PC-3 (cell line): ENCODE measurements at regions not wholly inside any gene's neighbourhood (a gene's known extent, or its start where the extent isn't known, plus 50 kb on each side); places are given as distances from the start of the nearest gene placed in this dataset.
A peak's percentile ranks its signal among the peaks of the same experiment; 100 is the strongest.

ENCODE experiments used
- ATAC-seq: fragments of 200-7000 bp; cut with Tn5 transposase; 2 replicates; pipeline ENCODE4 v1.9.1; 2020; ENCODE audit warnings: mild to moderate bottlenecking, moderate library complexity
- BruUV-seq: library from RNA; stranded (reverse); fragments of 400-500 nt; replicated peaks from 2 replicates; lab custom pipeline; 2021; lab: Mats Ljungman, UMichigan
- CTCF ChIA-PET: fragments of 300-600 bp; sonication (Branson Sonifier 250); formaldehyde crosslinking; loops from one replicate; lab custom pipeline; 2022; ENCODE audit warnings: antibody characterized with exemption; lab: Charles Lee
- POLR2A ChIA-PET: fragments of 300-600 bp; sonication (Branson Sonifier 250); formaldehyde crosslinking; loops from one replicate; lab custom pipeline; 2022; ENCODE audit warnings: antibody characterized with exemption; ENCODE audit not compliant: unreplicated experiment; lab: Charles Lee
- DNase-seq: peaks from one replicate; pipeline ENCODE4 v3.0.0-alpha.2; 2015
- H2AFZ ChIP-seq: fragments of 300-600 bp; sonication (generic); 2 replicates; pipeline ENCODE4 v1.6.0; 2016; ENCODE audit warnings: antibody characterized with exemption, low read length
- H3F3A ChIP-seq: fragments of 300-600 bp; sonication (generic); one replicate; pipeline ENCODE4 v1.6.0; 2017; ENCODE audit warnings: antibody characterized with exemption, low read length, control low read depth, mild to moderate bottlenecking; ENCODE audit not compliant: unreplicated experiment
- H3K27ac ChIP-seq: fragments of 300-600 bp; sonication (generic); 2 replicates; pipeline ENCODE4 v1.5.1; 2016; ENCODE audit warnings: mild to moderate bottlenecking, low read length
- H3K27me3 ChIP-seq: fragments of 300-600 bp; sonication (generic); 2 replicates; pipeline ENCODE4 v1.6.1; 2016; ENCODE audit warnings: low read length, mixed read lengths
- H3K36me3 ChIP-seq: fragments of 300-600 bp; sonication (generic); 2 replicates; pipeline ENCODE4 v1.6.1; 2016; ENCODE audit warnings: low read depth, mixed run types, low read length, mixed read lengths
- H3K4me1 ChIP-seq: fragments of 300-600 bp; sonication (generic); 2 replicates; pipeline ENCODE4 v1.5.1; 2016; ENCODE audit warnings: low read length; ENCODE audit not compliant: insufficient read depth
- H3K4me2 ChIP-seq: fragments of 300-600 bp; sonication (generic); 2 replicates; pipeline ENCODE4 v1.6.0; 2016; ENCODE audit warnings: low read length
- H3K4me3 ChIP-seq: fragments of 300-600 bp; sonication (generic); 2 replicates; pipeline ENCODE4 v1.5.1; 2016; ENCODE audit warnings: mild to moderate bottlenecking, low read length, mixed read lengths
- H3K79me2 ChIP-seq: fragments of 300-600 bp; sonication (generic); 2 replicates; pipeline ENCODE4 v1.6.1; 2017; ENCODE audit warnings: low read length, mixed read lengths
- H3K9ac ChIP-seq: fragments of 300-600 bp; sonication (generic); 2 replicates; pipeline ENCODE4 v1.6.0; 2016; ENCODE audit warnings: mild to moderate bottlenecking, low read length
- H3K9me2 ChIP-seq: fragments of 300-600 bp; sonication (generic); replicated peaks from 2 replicates; pipeline ENCODE4 v1.6.1; 2016; ENCODE audit warnings: mixed run types, low read length, mixed read lengths
- H3K9me3 ChIP-seq: fragments of 300-600 bp; sonication (generic); 2 replicates; pipeline ENCODE4 v1.6.1; 2016; ENCODE audit warnings: low read length, mixed read lengths
- H4K20me1 ChIP-seq: fragments of 300-600 bp; sonication (generic); 2 replicates; pipeline ENCODE4 v1.6.1; 2016; ENCODE audit warnings: low read length, mixed read lengths
- EZH2 ChIP-seq: fragments of 300-600 bp; sonication (generic); IDR thresholded peaks from one replicate; pipeline ENCODE4 v1.6.1; 2017; ENCODE audit warnings: antibody characterized with exemption, mild to moderate bottlenecking, low read length; ENCODE audit not compliant: unreplicated experiment
- EZH2phosphoT487 ChIP-seq: fragments of 300-600 bp; sonication (generic); IDR thresholded peaks from 2 replicates; pipeline ENCODE4 v1.6.1; 2018; ENCODE audit warnings: mild to moderate bottlenecking, antibody characterized with exemption, low read length, borderline replicate concordance
- intact Hi-C: fragments of 100-400 bp; cut with micrococcal nuclease; formaldehyde crosslinking; loops from 2 replicates; pipeline ENCODE4 v1.9.0; 2023
- TF ChIP-seq, protein P1 (sequence below): fragments of 300-600 bp; sonication (generic); conservative IDR thresholded peaks from 2 replicates; pipeline ENCODE4 v1.5.1; 2017; ENCODE audit warnings: antibody characterized with exemption, low read depth, mild to moderate bottlenecking, low read length

DNA sequence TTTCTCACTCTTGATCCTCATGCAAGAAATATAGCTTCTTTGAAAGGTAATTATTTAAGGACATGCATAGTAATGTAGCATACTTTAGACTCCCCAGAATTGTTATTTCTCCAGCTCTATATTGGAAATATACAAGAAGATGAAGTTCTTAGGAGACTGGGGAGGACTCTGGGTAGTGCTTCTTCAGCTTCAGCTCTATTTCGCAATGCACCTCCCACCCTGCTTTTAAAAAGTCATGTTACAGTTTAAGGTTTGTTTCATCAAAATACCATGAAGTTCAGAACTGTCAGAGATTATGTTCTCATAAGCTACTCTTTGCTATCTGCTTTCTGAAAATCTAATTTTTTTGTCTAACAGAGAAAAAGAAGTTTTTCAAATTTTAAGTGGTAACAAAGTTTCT lies 586.2 kb upstream of the ADGRL4 start:
- Histone ChIP-seq H3K27ac (no peak overlapping the region), H3K36me3 (no peaks in the 10 kb centered on the region), H3F3A (no peaks in the 10 kb centered on the region), H3K79me2 (no peaks in the 10 kb centered on the region), H3K9ac (no peak overlapping the region), H3K9me3 (no peaks in the 10 kb centered on the region), H3K4me3 (no peak overlapping the region), H3K27me3 (no peaks in the 10 kb centered on the region), H2AFZ (no peak overlapping the region), H3K9me2 (no peaks in the 10 kb centered on the region), H3K4me1 (no peaks in the 10 kb centered on the region), H4K20me1 (no peaks in the 10 kb centered on the region), H3K4me2 (no peak overlapping the region)
- ATAC-seq (no peak), DNase-seq (no peak)
- TF ChIP-seq, protein P1, sequence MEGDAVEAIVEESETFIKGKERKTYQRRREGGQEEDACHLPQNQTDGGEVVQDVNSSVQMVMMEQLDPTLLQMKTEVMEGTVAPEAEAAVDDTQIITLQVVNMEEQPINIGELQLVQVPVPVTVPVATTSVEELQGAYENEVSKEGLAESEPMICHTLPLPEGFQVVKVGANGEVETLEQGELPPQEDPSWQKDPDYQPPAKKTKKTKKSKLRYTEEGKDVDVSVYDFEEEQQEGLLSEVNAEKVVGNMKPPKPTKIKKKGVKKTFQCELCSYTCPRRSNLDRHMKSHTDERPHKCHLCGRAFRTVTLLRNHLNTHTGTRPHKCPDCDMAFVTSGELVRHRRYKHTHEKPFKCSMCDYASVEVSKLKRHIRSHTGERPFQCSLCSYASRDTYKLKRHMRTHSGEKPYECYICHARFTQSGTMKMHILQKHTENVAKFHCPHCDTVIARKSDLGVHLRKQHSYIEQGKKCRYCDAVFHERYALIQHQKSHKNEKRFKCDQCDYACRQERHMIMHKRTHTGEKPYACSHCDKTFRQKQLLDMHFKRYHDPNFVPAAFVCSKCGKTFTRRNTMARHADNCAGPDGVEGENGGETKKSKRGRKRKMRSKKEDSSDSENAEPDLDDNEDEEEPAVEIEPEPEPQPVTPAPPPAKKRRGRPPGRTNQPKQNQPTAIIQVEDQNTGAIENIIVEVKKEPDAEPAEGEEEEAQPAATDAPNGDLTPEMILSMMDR, result no peak
- TF ChIP-seq EZH2 (no peak), EZH2phosphoT487 (no peak)
- intact Hi-C loops, result no loop called here
- ChIA-PET POLR2A (no interaction called here), CTCF (interaction anchor here (0.6 kb wide), 1 partner anchor 63 kb away, joined by 4 read pairs; no protein-coding TSS in a partner anchor)
- no TSS peak for BruUV-seq

DNA sequence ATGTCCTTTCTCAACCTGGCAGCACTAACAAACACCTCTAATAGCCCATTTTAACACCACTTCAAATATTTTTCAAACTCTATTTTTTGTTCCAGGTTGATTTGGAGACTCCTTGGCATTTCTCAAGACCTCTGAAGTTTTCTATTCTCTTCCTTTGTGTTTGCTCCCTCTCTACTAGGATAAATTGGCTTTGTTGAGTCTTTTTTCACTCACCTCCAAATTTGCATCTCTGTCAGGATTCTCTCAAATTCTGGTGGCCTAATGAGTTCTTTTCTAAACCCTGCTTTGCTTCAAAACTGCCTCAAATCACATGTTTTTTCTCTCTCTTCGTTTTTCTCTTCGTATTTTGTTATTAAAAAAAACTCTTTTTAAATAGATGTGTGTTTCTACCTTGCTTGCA lies 582.2 kb upstream of the ADGRL4 start:
- no peaks in the 10 kb centered on the region for H3K27me3 ChIP-seq
- BruUV-seq, result no TSS peak

DNA sequence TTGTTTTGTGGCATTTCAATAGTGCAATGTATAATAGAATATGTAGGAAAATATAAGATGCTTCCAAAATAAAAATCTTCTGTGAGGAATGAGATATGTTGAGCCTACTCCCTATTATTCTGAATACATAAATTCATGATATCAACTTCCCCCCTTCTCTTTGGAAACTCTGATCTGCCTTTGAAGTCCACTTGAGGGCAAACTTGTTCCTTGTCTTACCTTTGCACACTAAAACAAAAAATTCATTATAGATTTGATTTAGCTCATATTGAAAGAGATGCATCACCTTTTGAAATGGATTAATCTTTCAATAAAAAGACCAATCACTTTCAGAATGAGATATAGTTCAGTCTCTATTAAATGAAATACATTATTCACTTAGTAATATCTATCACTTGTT lies 580.7 kb upstream of the ADGRL4 start:
- H3K9me3 ChIP-seq, result no peaks in the 10 kb centered on the region
- ATAC-seq (0 out of 2 replicates have a peak, but pooled peaks have one; percentile 24), DNase-seq (no peak)
- H3K9ac ChIP-seq, result no peak overlapping the region
- H3K79me2 ChIP-seq, result no peaks in the 10 kb centered on the region
- intact Hi-C loops, result loop anchor here (1.0 to 10.0 kb wide), 5 partner anchors 90 to 630 kb away; no protein-coding TSS in a partner anchor
- ChIA-PET POLR2A (no interaction called here), CTCF (no interaction called here)
- no peaks in the 10 kb centered on the region for H3K27me3 ChIP-seq
- no peak overlapping the region for H3K27ac ChIP-seq
- no peaks in the 10 kb centered on the region for H3F3A ChIP-seq
- H3K36me3 ChIP-seq, result no peaks in the 10 kb centered on the region
- no peak overlapping the region for H2AFZ ChIP-seq
- H4K20me1 ChIP-seq, result no peaks in the 10 kb centered on the region
- H3K4me1 ChIP-seq, result no peaks in the 10 kb centered on the region
- TF ChIP-seq EZH2phosphoT487, result no peak
- TF ChIP-seq, protein P1, result no peak
- TF ChIP-seq EZH2, result no peak
- no TSS peak for BruUV-seq
- no peak overlapping the region for H3K4me2 ChIP-seq
- no peak overlapping the region for H3K4me3 ChIP-seq
- H3K9me2 ChIP-seq, result no peaks in the 10 kb centered on the region

More for the DNA sequence above, 582.2 kb upstream of the ADGRL4 start:
- no peak for ATAC-seq
- Histone ChIP-seq H3K9me3 (no peaks in the 10 kb centered on the region), H4K20me1 (no peaks in the 10 kb centered on the region), H3K9me2 (no peaks in the 10 kb centered on the region), H3K79me2 (no peaks in the 10 kb centered on the region), H3K9ac (no peak overlapping the region), H3K4me2 (no peak overlapping the region), H3F3A (no peaks in the 10 kb centered on the region), H3K4me3 (no peak overlapping the region), H3K36me3 (no peaks in the 10 kb centered on the region), H3K27ac (no peak overlapping the region), H3K4me1 (no peaks in the 10 kb centered on the region), H2AFZ (0 out of 2 replicates have a peak overlapping the region, but pooled peaks have one; percentile 14)
- POLR2A ChIA-PET, result no interaction called here
- CTCF ChIA-PET, result no interaction called here
- DNase-seq, result no peak
- TF ChIP-seq, protein P1, result no peak
- TF ChIP-seq EZH2phosphoT487 (no peak), EZH2 (no peak)
- intact Hi-C loops, result loop anchor here (2.0 to 10.0 kb wide), 5 partner anchors 91 to 376 kb away; no protein-coding TSS in a partner anchor
